Endothelial cell (in vitro differentiated cells): ENCODE measurements at regions not wholly inside any gene's neighbourhood (a gene's known extent, or its start where the extent isn't known, plus 50 kb on each side); places are given as distances from the start of the nearest gene placed in this dataset.

Experiments used
- DNase-seq: peaks from one replicate; pipeline ENCODE4 v3.0.0; 2021; ENCODE audit warnings: low spot score
- H3K27ac Mint-ChIP-seq: one replicate; pipeline ENCODE4 v1.8.0; 2021; ENCODE audit warnings: mixed read lengths, inconsistent platforms; ENCODE audit not compliant: unreplicated experiment
- H3K27me3 Mint-ChIP-seq: one replicate; pipeline ENCODE4 v1.8.0; 2021; ENCODE audit warnings: mild to moderate bottlenecking, moderate library complexity, mixed read lengths, inconsistent platforms; ENCODE audit not compliant: unreplicated experiment
- H3K36me3 Mint-ChIP-seq: one replicate; pipeline ENCODE4 v1.8.0; 2021; ENCODE audit warnings: mild to moderate bottlenecking, low read depth, mixed read lengths, inconsistent platforms; ENCODE audit not compliant: unreplicated experiment
- H3K4me1 Mint-ChIP-seq: one replicate; pipeline ENCODE4 v1.8.0; 2021; ENCODE audit warnings: mild to moderate bottlenecking, mixed read lengths, inconsistent platforms; ENCODE audit not compliant: unreplicated experiment
- H3K4me3 Mint-ChIP-seq: one replicate; pipeline ENCODE4 v1.8.0; 2021; ENCODE audit warnings: mild to moderate bottlenecking, mixed read lengths, inconsistent platforms; ENCODE audit not compliant: unreplicated experiment
- H3K9me3 Mint-ChIP-seq: one replicate; pipeline ENCODE4 v1.8.0; 2021; ENCODE audit warnings: mixed read lengths, inconsistent platforms; ENCODE audit not compliant: unreplicated experiment
- CTCF ChIP-seq: fragments of 200-600 bp; sonication (generic); IDR thresholded peaks from one replicate; pipeline ENCODE4 v1.5.0; 2021; ENCODE audit warnings: antibody characterized with exemption; ENCODE audit not compliant: unreplicated experiment

- no peak overlapping the region for H3K4me3 Mint-ChIP-seq
- H3K27me3 Mint-ChIP-seq, result peaks cover 3% of the 10 kb centered on the region
- TF ChIP-seq CTCF, result no peak
- no peak for DNase-seq
- H3K27ac Mint-ChIP-seq, result no peak overlapping the region
- H3K9me3 Mint-ChIP-seq, result no peaks in the 10 kb centered on the region
- H3K4me1 Mint-ChIP-seq, result no peaks in the 10 kb centered on the region
- H3K36me3 Mint-ChIP-seq, result no peaks in the 10 kb centered on the region
Measured at GRCh38 chr13:108156749-108157148, 58.6 kb downstream of the LIG4 start.

- peak; percentile 93 for TF ChIP-seq CTCF
- Mint-ChIP-seq H3K27ac (no peak overlapping the region), H3K4me1 (no peaks in the 10 kb centered on the region), H3K9me3 (no peaks in the 10 kb centered on the region), H3K36me3 (no peaks in the 10 kb centered on the region), H3K27me3 (peaks cover 3% of the 10 kb centered on the region), H3K4me3 (no peak overlapping the region)
- DNase-seq, result peak; percentile 59
Measured at GRCh38 chr13:108155185-108156106, 59.9 kb downstream of the LIG4 start.

GRCh38 chr13:108154421-108154858 is 60.9 kb downstream of the LIG4 start:
- no peak overlapping the region for H3K4me3 Mint-ChIP-seq
- H3K27me3 Mint-ChIP-seq, result peaks cover 3% of the 10 kb centered on the region
- H3K9me3 Mint-ChIP-seq, result no peaks in the 10 kb centered on the region
- H3K27ac Mint-ChIP-seq, result no peak overlapping the region
- no peak for TF ChIP-seq CTCF
- H3K4me1 Mint-ChIP-seq, result no peaks in the 10 kb centered on the region
- H3K36me3 Mint-ChIP-seq, result no peaks in the 10 kb centered on the region
- DNase-seq, result no peak

GRCh38 chr13:108146642-108147041 is 68.7 kb downstream of the LIG4 start:
- H3K4me3 Mint-ChIP-seq, result no peak overlapping the region
- no peak for DNase-seq
- H3K27ac Mint-ChIP-seq, result no peak overlapping the region
- H3K9me3 Mint-ChIP-seq, result no peaks in the 10 kb centered on the region
- no peaks in the 10 kb centered on the region for H3K4me1 Mint-ChIP-seq
- H3K36me3 Mint-ChIP-seq, result no peaks in the 10 kb centered on the region
- H3K27me3 Mint-ChIP-seq, result peaks cover 4% of the 10 kb centered on the region
- no peak for TF ChIP-seq CTCF
